ENCODE measurements at regions not wholly inside any gene's neighbourhood (a gene's known extent, or its start where the extent isn't known, plus 50 kb on each side); places are given as distances from the start of the nearest gene placed in this dataset.

GRCh38 chr4:12414181-12414812 is 985.6 kb upstream of the HS3ST1 start:
- Histone ChIP-seq H3K36me3 (ENCODE audit: control insufficient read depth in 5 of 5, insufficient read depth in 5 of 5, low read length in 5 of 5) (no peaks in the 10 kb centered on the region), H3K9ac (ENCODE audit: low read length in 5 of 5) (no peak overlapping the region), H3K27ac (ENCODE audit: low read depth, low read length) (no peak overlapping the region), H3K9me3 (ENCODE audit: control insufficient read depth in 5 of 5, low read length in 5 of 5) (no peaks in the 10 kb centered on the region), H3K4me3 (ENCODE audit: low read depth in 1 of 5, low read length in 5 of 5) (no peak overlapping the region), H3K27me3 (ENCODE audit: control insufficient read depth in 5 of 5, insufficient read depth in 4 of 5, low read length in 5 of 5) (no peaks in the 10 kb centered on the region), H3K4me1 (ENCODE audit: control insufficient read depth in 5 of 5, insufficient read depth in 5 of 5, low read length in 5 of 5) (no peaks in the 10 kb centered on the region)

GRCh38 chr4:12411072-12411471 is 982.4 kb upstream of the HS3ST1 start:
- no peak overlapping the region for H3K27ac ChIP-seq (ENCODE audit: low read depth, low read length)
- no peaks in the 10 kb centered on the region for H3K36me3 ChIP-seq (ENCODE audit: control insufficient read depth in 5 of 5, insufficient read depth in 5 of 5, low read length in 5 of 5)
- H3K4me3 ChIP-seq (ENCODE audit: low read depth in 1 of 5, low read length in 5 of 5): no peak overlapping the region
- H3K4me1 ChIP-seq (ENCODE audit: control insufficient read depth in 5 of 5, insufficient read depth in 5 of 5, low read length in 5 of 5): no peaks in the 10 kb centered on the region
- no peak overlapping the region for H3K9ac ChIP-seq (ENCODE audit: low read length in 5 of 5)
- no peaks in the 10 kb centered on the region for H3K27me3 ChIP-seq (ENCODE audit: control insufficient read depth in 5 of 5, insufficient read depth in 4 of 5, low read length in 5 of 5)
- no peaks in the 10 kb centered on the region for H3K9me3 ChIP-seq (ENCODE audit: control insufficient read depth in 5 of 5, low read length in 5 of 5)

GRCh38 chr4:12409507-12410190 is 981.0 kb upstream of the HS3ST1 start:
- Histone ChIP-seq H3K4me3 (ENCODE audit: low read depth in 1 of 5, low read length in 5 of 5) (no peak overlapping the region), H3K9ac (ENCODE audit: low read length in 5 of 5) (no peak overlapping the region), H3K27me3 (ENCODE audit: control insufficient read depth in 5 of 5, insufficient read depth in 4 of 5, low read length in 5 of 5) (no peaks in the 10 kb centered on the region), H3K27ac (ENCODE audit: low read depth, low read length) (no peak overlapping the region), H3K4me1 (ENCODE audit: control insufficient read depth in 5 of 5, insufficient read depth in 5 of 5, low read length in 5 of 5) (no peaks in the 10 kb centered on the region), H3K36me3 (ENCODE audit: control insufficient read depth in 5 of 5, insufficient read depth in 5 of 5, low read length in 5 of 5) (no peaks in the 10 kb centered on the region), H3K9me3 (ENCODE audit: control insufficient read depth in 5 of 5, low read length in 5 of 5) (no peaks in the 10 kb centered on the region)

GRCh38 chr4:12408364-12408763 is 979.7 kb upstream of the HS3ST1 start:
- Histone ChIP-seq H3K4me3 (ENCODE audit: low read depth in 1 of 5, low read length in 5 of 5) (no peak overlapping the region), H3K27ac (ENCODE audit: low read depth, low read length) (no peak overlapping the region)

GRCh38 chr4:12403175-12403574 is 974.5 kb upstream of the HS3ST1 start:
- no peak overlapping the region for H3K9ac ChIP-seq (ENCODE audit: low read length in 5 of 5)
- no peaks in the 10 kb centered on the region for H3K4me1 ChIP-seq (ENCODE audit: control insufficient read depth in 5 of 5, insufficient read depth in 5 of 5, low read length in 5 of 5)
- H3K36me3 ChIP-seq (ENCODE audit: control insufficient read depth in 5 of 5, insufficient read depth in 5 of 5, low read length in 5 of 5): no peaks in the 10 kb centered on the region
- H3K4me3 ChIP-seq (ENCODE audit: low read depth in 1 of 5, low read length in 5 of 5): no peak overlapping the region
- H3K27ac ChIP-seq (ENCODE audit: low read depth, low read length): no peak overlapping the region
- H3K9me3 ChIP-seq (ENCODE audit: control insufficient read depth in 5 of 5, low read length in 5 of 5): no peaks in the 10 kb centered on the region
- no peaks in the 10 kb centered on the region for H3K27me3 ChIP-seq (ENCODE audit: control insufficient read depth in 5 of 5, insufficient read depth in 4 of 5, low read length in 5 of 5)

More at GRCh38 chr4:12408364-12408763, 979.7 kb upstream of the HS3ST1 start:
- Histone ChIP-seq H3K36me3 (ENCODE audit: control insufficient read depth in 5 of 5, insufficient read depth in 5 of 5, low read length in 5 of 5) (no peaks in the 10 kb centered on the region), H3K4me1 (ENCODE audit: control insufficient read depth in 5 of 5, insufficient read depth in 5 of 5, low read length in 5 of 5) (no peaks in the 10 kb centered on the region), H3K9me3 (ENCODE audit: control insufficient read depth in 5 of 5, low read length in 5 of 5) (no peaks in the 10 kb centered on the region), H3K9ac (ENCODE audit: low read length in 5 of 5) (no peak overlapping the region), H3K27me3 (ENCODE audit: control insufficient read depth in 5 of 5, insufficient read depth in 4 of 5, low read length in 5 of 5) (no peaks in the 10 kb centered on the region)

- Histone ChIP-seq H3K27me3 (ENCODE audit: control insufficient read depth in 5 of 5, insufficient read depth in 4 of 5, low read length in 5 of 5) (no peaks in the 10 kb centered on the region), H3K4me1 (ENCODE audit: control insufficient read depth in 5 of 5, insufficient read depth in 5 of 5, low read length in 5 of 5) (no peaks in the 10 kb centered on the region), H3K9me3 (ENCODE audit: control insufficient read depth in 5 of 5, low read length in 5 of 5) (no peaks in the 10 kb centered on the region), H3K4me3 (ENCODE audit: low read depth in 1 of 5, low read length in 5 of 5) (no peak overlapping the region), H3K27ac (ENCODE audit: low read depth, low read length) (no peak overlapping the region), H3K9ac (ENCODE audit: low read length in 5 of 5) (no peak overlapping the region), H3K36me3 (ENCODE audit: control insufficient read depth in 5 of 5, insufficient read depth in 5 of 5, low read length in 5 of 5) (no peaks in the 10 kb centered on the region)
Observed at GRCh38 chr4:12399781-12400180, 971.1 kb upstream of the HS3ST1 start.

GRCh38 chr4:12393631-12394262 is 965.1 kb upstream of the HS3ST1 start:
- H3K9me3 ChIP-seq (ENCODE audit: control insufficient read depth in 5 of 5, low read length in 5 of 5): peaks cover 0 to under 1% (median 0%) of the 10 kb centered on the region in 5 donors
- H3K9ac ChIP-seq (ENCODE audit: low read length in 5 of 5): no peak overlapping the region
- H3K27me3 ChIP-seq (ENCODE audit: control insufficient read depth in 5 of 5, insufficient read depth in 4 of 5, low read length in 5 of 5): no peaks in the 10 kb centered on the region
- no peaks in the 10 kb centered on the region for H3K36me3 ChIP-seq (ENCODE audit: control insufficient read depth in 5 of 5, insufficient read depth in 5 of 5, low read length in 5 of 5)
- no peaks in the 10 kb centered on the region for H3K4me1 ChIP-seq (ENCODE audit: control insufficient read depth in 5 of 5, insufficient read depth in 5 of 5, low read length in 5 of 5)
- no peak overlapping the region for H3K4me3 ChIP-seq (ENCODE audit: low read depth in 1 of 5, low read length in 5 of 5)
- no peak overlapping the region for H3K27ac ChIP-seq (ENCODE audit: low read depth, low read length)

GRCh38 chr4:12389604-12390003 is 960.9 kb upstream of the HS3ST1 start:
- H3K4me3 ChIP-seq (ENCODE audit: low read depth in 1 of 5, low read length in 5 of 5): no peak overlapping the region
- H3K27ac ChIP-seq (ENCODE audit: low read depth, low read length): no peak overlapping the region
- no peak overlapping the region for H3K9ac ChIP-seq (ENCODE audit: low read length in 5 of 5)
- H3K4me1 ChIP-seq (ENCODE audit: control insufficient read depth in 5 of 5, insufficient read depth in 5 of 5, low read length in 5 of 5): no peaks in the 10 kb centered on the region
- no peaks in the 10 kb centered on the region for H3K36me3 ChIP-seq (ENCODE audit: control insufficient read depth in 5 of 5, insufficient read depth in 5 of 5, low read length in 5 of 5)
- H3K9me3 ChIP-seq (ENCODE audit: control insufficient read depth in 5 of 5, low read length in 5 of 5): peaks cover 0 to 2% (median 0%) of the 10 kb centered on the region in 5 donors
- H3K27me3 ChIP-seq (ENCODE audit: control insufficient read depth in 5 of 5, insufficient read depth in 4 of 5, low read length in 5 of 5): no peaks in the 10 kb centered on the region

- Histone ChIP-seq H3K4me1 (ENCODE audit: control insufficient read depth in 5 of 5, insufficient read depth in 5 of 5, low read length in 5 of 5) (no peaks in the 10 kb centered on the region), H3K27ac (ENCODE audit: low read depth, low read length) (no peak overlapping the region), H3K27me3 (ENCODE audit: control insufficient read depth in 5 of 5, insufficient read depth in 4 of 5, low read length in 5 of 5) (no peaks in the 10 kb centered on the region), H3K9ac (ENCODE audit: low read length in 5 of 5) (no peak overlapping the region), H3K9me3 (ENCODE audit: control insufficient read depth in 5 of 5, low read length in 5 of 5) (no peaks in the 10 kb centered on the region), H3K36me3 (ENCODE audit: control insufficient read depth in 5 of 5, insufficient read depth in 5 of 5, low read length in 5 of 5) (no peaks in the 10 kb centered on the region), H3K4me3 (ENCODE audit: low read depth in 1 of 5, low read length in 5 of 5) (no peak overlapping the region)
Observed at GRCh38 chr4:12382567-12382966, 953.9 kb upstream of the HS3ST1 start.

GRCh38 chr4:12379191-12379590 is 950.5 kb upstream of the HS3ST1 start:
- Histone ChIP-seq H3K27ac (ENCODE audit: low read depth, low read length) (no peak overlapping the region), H3K9ac (ENCODE audit: low read length in 5 of 5) (no peak overlapping the region), H3K4me1 (ENCODE audit: control insufficient read depth in 5 of 5, insufficient read depth in 5 of 5, low read length in 5 of 5) (no peaks in the 10 kb centered on the region), H3K36me3 (ENCODE audit: control insufficient read depth in 5 of 5, insufficient read depth in 5 of 5, low read length in 5 of 5) (no peaks in the 10 kb centered on the region), H3K27me3 (ENCODE audit: control insufficient read depth in 5 of 5, insufficient read depth in 4 of 5, low read length in 5 of 5) (no peaks in the 10 kb centered on the region), H3K9me3 (ENCODE audit: control insufficient read depth in 5 of 5, low read length in 5 of 5) (no peaks in the 10 kb centered on the region), H3K4me3 (ENCODE audit: low read depth in 1 of 5, low read length in 5 of 5) (no peak overlapping the region)

Data from subcutaneous abdominal adipose tissue (tissue), 5 donors.